ENCODE measurements at regions not wholly inside any gene's neighbourhood (a gene's known extent, or its start where the extent isn't known, plus 50 kb on each side); places are given as distances from the start of the nearest gene placed in this dataset.

GRCh38 chr6:3512832-3513231, 56.0 kb upstream of the SLC22A23 start:
- TF ChIP-seq CTCF (IDR thresholded peaks at IDR 0.05) (no peak), POLR2A (IDR thresholded peaks at IDR 0.05) (no peak)
